Liver (tissue), 8 donors: ENCODE measurements at regions not wholly inside any gene's neighbourhood (a gene's known extent, or its start where the extent isn't known, plus 50 kb on each side); places are given as distances from the start of the nearest gene placed in this dataset.

Source experiments
- DNase-seq: peaks from one replicate; pipeline ENCODE4 v3.0.0-alpha.2; 2017; ENCODE audit warnings: low spot score
- H3K27ac ChIP-seq, 2 donors: one replicate each; pipeline ENCODE4 v1.7.0; 2013; ENCODE audit warnings: inconsistent platforms in 2 of 2, low read length in 2 of 2, control low read depth in 1 of 2, low read depth in 1 of 2, mild to moderate bottlenecking in 1 of 2
- H3K27me3 ChIP-seq, 4 donors: one replicate each; pipeline versions ENCODE4 v1.6.1 to v1.7.0; 2013; ENCODE audit warnings: low read length in 3 of 4, inconsistent platforms in 1 of 4, mild to moderate bottlenecking in 1 of 4, moderate library complexity in 1 of 4; ENCODE audit not compliant: control insufficient read depth in 4 of 4, insufficient read depth in 4 of 4
- H3K36me3 ChIP-seq, 4 donors: one replicate each; pipeline versions ENCODE4 v1.6.1 to v1.7.0; 2013; ENCODE audit warnings: low read length in 3 of 4, mild to moderate bottlenecking in 3 of 4, low read depth in 1 of 4, moderate library complexity in 1 of 4; ENCODE audit not compliant: control insufficient read depth in 4 of 4, insufficient read depth in 3 of 4
- H3K4me1 ChIP-seq, 4 donors: one replicate each; pipeline versions ENCODE4 v1.6.1 to v1.7.0; 2013; ENCODE audit warnings: low read length in 3 of 4, mild to moderate bottlenecking in 3 of 4, moderate library complexity in 1 of 4; ENCODE audit not compliant: control insufficient read depth in 4 of 4, insufficient read depth in 4 of 4
- H3K4me3 ChIP-seq, 3 donors: one replicate each; pipeline versions ENCODE4 v1.6.1 to v1.7.0; 2013; ENCODE audit warnings: low read length in 3 of 3, control low read depth in 1 of 3, low read depth in 1 of 3, mild to moderate bottlenecking in 1 of 3
- H3K9ac ChIP-seq, 2 donors: one replicate each; pipeline ENCODE4 v1.7.0; 2013; ENCODE audit warnings: low read length in 2 of 2, mild to moderate bottlenecking in 2 of 2, moderate library complexity in 2 of 2, control low read depth in 1 of 2, low read depth in 1 of 2
- H3K9me3 ChIP-seq, 4 donors: one replicate each; pipeline versions ENCODE4 v1.6.1 to v1.7.0; 2013; ENCODE audit warnings: low read length in 3 of 4; ENCODE audit not compliant: control insufficient read depth in 4 of 4
- EGR1 ChIP-seq, 2 donors: IDR thresholded peaks; 2 replicates each; pipeline ENCODE4 v1.6.1; 2016 to 2018; ENCODE audit warnings: antibody characterized with exemption in 2 of 2, low read depth in 2 of 2
- FOXA1 ChIP-seq: IDR thresholded peaks from 2 replicates; pipeline ENCODE4 v1.6.1; 2016; ENCODE audit warnings: antibody characterized with exemption
- FOXA2 ChIP-seq: IDR thresholded peaks from 2 replicates; pipeline ENCODE4 v1.6.1; 2016; ENCODE audit warnings: antibody characterized with exemption
- GABPA ChIP-seq, 2 donors: IDR thresholded peaks in 1 of 2; conservative IDR thresholded peaks in 1 of 2; 2 replicates each; pipeline ENCODE4 v1.6.1; 2016; ENCODE audit warnings: antibody characterized with exemption in 2 of 2, mild to moderate bottlenecking in 1 of 2, moderate library complexity in 1 of 2
- HNF4A ChIP-seq, 2 donors: conservative IDR thresholded peaks; 2 replicates each; pipeline ENCODE4 v1.6.1; 2016; ENCODE audit warnings: antibody characterized with exemption in 2 of 2, mild to moderate bottlenecking in 2 of 2
- HNF4G ChIP-seq: IDR thresholded peaks from 2 replicates; pipeline ENCODE4 v1.6.1; 2016; ENCODE audit warnings: antibody characterized with exemption
- JUND ChIP-seq, 2 donors: IDR thresholded peaks; 2 replicates each; pipeline ENCODE4 v1.6.1; 2016; ENCODE audit warnings: antibody characterized with exemption in 2 of 2
- MAX ChIP-seq: IDR thresholded peaks from 2 replicates; pipeline ENCODE4 v1.6.1; 2016; ENCODE audit warnings: antibody characterized with exemption
- NR2F2 ChIP-seq: IDR thresholded peaks from 2 replicates; pipeline ENCODE4 v1.6.1; 2016; ENCODE audit warnings: antibody characterized with exemption
- RXRA ChIP-seq, 2 donors: IDR thresholded peaks; 2 replicates each; pipeline ENCODE4 v1.6.1; 2017 to 2018; ENCODE audit warnings: antibody characterized with exemption in 2 of 2, mild to moderate bottlenecking in 1 of 2
- SP1 ChIP-seq: IDR thresholded peaks from 2 replicates; pipeline ENCODE4 v1.6.1; 2018; ENCODE audit warnings: antibody characterized with exemption, mild to moderate bottlenecking
- TAF1 ChIP-seq: conservative IDR thresholded peaks from 2 replicates; pipeline ENCODE4 v1.6.1; 2016; ENCODE audit warnings: antibody characterized with exemption, mild to moderate bottlenecking
- YY1 ChIP-seq: IDR thresholded peaks from 2 replicates; pipeline ENCODE4 v1.6.1; 2016; ENCODE audit warnings: antibody characterized with exemption, mild to moderate bottlenecking
- WGBS: extraction: QIAGEN DNeasy Blood & Tissue Kit; methylation state at CpG from one replicate; pipeline ENCODE4 v1.1.7; 2013; 5-methylcytosine and 5-hydroxymethylcytosine counted together
- TF ChIP-seq, protein P1 (sequence below): IDR thresholded peaks from 2 replicates; pipeline ENCODE4 v1.6.1; 2016; ENCODE audit warnings: antibody characterized with exemption
- TF ChIP-seq, protein P2 (sequence below): IDR thresholded peaks from 2 replicates; pipeline ENCODE4 v1.6.1; 2016; ENCODE audit warnings: antibody characterized with exemption, mild to moderate bottlenecking
- TF ChIP-seq, protein P3 (sequence below): fragments of 150-350 bp; IDR thresholded peaks from 2 replicates; pipeline ENCODE4 v1.5.1; 2017; ENCODE audit warnings: improper control_type of control experiment, low read depth, low read length; ENCODE audit not compliant: missing input control
- donor health status: healthy.
- donor health status: healthy.
- donor health status: healthy.
- donor health status: healthy.
- donor health status: healthy.

- 73% methylated on average over 2 of the region's 2 CpGs for WGBS
- H3K27ac ChIP-seq = no peak overlapping the region
Measured at GRCh38 chr16:64131423-64131822, 990.4 kb downstream of the CDH11 start.

DNA sequence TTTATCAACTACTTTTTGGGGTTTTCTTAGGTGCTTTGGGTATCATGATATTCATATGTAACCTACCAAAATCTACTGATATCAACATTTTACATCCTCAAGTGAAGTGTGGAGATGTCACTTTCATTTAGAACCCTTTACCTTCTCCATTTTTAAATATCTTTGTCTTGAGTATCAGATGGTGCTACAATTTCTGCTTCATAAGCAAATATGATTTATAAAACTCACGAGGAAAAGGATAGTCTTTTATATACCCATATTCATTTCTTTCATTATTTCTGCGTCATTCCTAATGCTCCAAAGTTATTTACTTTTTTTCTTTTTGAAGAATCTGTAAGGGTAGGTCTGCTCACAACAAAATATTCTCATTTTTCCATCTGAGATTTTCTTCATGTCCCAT, 991.7 kb downstream of the CDH11 start:
- Histone ChIP-seq H3K36me3 (no peaks in the 10 kb centered on the region), H3K4me3 (no peak overlapping the region), H3K27ac (no peak overlapping the region), H3K4me1 (no peaks in the 10 kb centered on the region), H3K9me3 (no peaks in the 10 kb centered on the region), H3K27me3 (no peaks in the 10 kb centered on the region), H3K9ac (no peak overlapping the region)
- no peak for DNase-seq
- 78% methylated on average over 2 of the region's 2 CpGs for WGBS
- no peak for TF ChIP-seq GABPA (IDR thresholded peaks at IDR 0.05 in 1 of 2, conservative IDR thresholded peaks at IDR 0.05 in 1 of 2)
- TF ChIP-seq, protein P1, sequence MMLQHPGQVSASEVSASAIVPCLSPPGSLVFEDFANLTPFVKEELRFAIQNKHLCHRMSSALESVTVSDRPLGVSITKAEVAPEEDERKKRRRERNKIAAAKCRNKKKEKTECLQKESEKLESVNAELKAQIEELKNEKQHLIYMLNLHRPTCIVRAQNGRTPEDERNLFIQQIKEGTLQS = no peak
- no peak for TF ChIP-seq MAX
- no peak for TF ChIP-seq RXRA (IDR thresholded peaks at IDR 0.05)
- TF ChIP-seq, protein P2, sequence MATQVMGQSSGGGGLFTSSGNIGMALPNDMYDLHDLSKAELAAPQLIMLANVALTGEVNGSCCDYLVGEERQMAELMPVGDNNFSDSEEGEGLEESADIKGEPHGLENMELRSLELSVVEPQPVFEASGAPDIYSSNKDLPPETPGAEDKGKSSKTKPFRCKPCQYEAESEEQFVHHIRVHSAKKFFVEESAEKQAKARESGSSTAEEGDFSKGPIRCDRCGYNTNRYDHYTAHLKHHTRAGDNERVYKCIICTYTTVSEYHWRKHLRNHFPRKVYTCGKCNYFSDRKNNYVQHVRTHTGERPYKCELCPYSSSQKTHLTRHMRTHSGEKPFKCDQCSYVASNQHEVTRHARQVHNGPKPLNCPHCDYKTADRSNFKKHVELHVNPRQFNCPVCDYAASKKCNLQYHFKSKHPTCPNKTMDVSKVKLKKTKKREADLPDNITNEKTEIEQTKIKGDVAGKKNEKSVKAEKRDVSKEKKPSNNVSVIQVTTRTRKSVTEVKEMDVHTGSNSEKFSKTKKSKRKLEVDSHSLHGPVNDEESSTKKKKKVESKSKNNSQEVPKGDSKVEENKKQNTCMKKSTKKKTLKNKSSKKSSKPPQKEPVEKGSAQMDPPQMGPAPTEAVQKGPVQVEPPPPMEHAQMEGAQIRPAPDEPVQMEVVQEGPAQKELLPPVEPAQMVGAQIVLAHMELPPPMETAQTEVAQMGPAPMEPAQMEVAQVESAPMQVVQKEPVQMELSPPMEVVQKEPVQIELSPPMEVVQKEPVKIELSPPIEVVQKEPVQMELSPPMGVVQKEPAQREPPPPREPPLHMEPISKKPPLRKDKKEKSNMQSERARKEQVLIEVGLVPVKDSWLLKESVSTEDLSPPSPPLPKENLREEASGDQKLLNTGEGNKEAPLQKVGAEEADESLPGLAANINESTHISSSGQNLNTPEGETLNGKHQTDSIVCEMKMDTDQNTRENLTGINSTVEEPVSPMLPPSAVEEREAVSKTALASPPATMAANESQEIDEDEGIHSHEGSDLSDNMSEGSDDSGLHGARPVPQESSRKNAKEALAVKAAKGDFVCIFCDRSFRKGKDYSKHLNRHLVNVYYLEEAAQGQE = no peak
- TF ChIP-seq NR2F2 = no peak
- no peak for TF ChIP-seq TAF1
- TF ChIP-seq HNF4A (conservative IDR thresholded peaks at IDR 0.05) = no peak
- no peak for TF ChIP-seq JUND (IDR thresholded peaks at IDR 0.05)
- TF ChIP-seq EGR1 (IDR thresholded peaks at IDR 0.05; ENCODE audit: low read depth in 2 of 2) = no peak
- no peak for TF ChIP-seq YY1

More at GRCh38 chr16:64131423-64131822, 990.4 kb downstream of the CDH11 start:
- Histone ChIP-seq H3K9me3 (no peaks in the 10 kb centered on the region), H3K36me3 (no peaks in the 10 kb centered on the region), H3K4me3 (no peak overlapping the region), H3K9ac (no peak overlapping the region), H3K4me1 (no peaks in the 10 kb centered on the region), H3K27me3 (no peaks in the 10 kb centered on the region)
- DNase-seq = no peak
- TF ChIP-seq, protein P1 = no peak
- TF ChIP-seq HNF4A (conservative IDR thresholded peaks at IDR 0.05) = no peak
- TF ChIP-seq RXRA (IDR thresholded peaks at IDR 0.05) = no peak
- TF ChIP-seq, protein P3, sequence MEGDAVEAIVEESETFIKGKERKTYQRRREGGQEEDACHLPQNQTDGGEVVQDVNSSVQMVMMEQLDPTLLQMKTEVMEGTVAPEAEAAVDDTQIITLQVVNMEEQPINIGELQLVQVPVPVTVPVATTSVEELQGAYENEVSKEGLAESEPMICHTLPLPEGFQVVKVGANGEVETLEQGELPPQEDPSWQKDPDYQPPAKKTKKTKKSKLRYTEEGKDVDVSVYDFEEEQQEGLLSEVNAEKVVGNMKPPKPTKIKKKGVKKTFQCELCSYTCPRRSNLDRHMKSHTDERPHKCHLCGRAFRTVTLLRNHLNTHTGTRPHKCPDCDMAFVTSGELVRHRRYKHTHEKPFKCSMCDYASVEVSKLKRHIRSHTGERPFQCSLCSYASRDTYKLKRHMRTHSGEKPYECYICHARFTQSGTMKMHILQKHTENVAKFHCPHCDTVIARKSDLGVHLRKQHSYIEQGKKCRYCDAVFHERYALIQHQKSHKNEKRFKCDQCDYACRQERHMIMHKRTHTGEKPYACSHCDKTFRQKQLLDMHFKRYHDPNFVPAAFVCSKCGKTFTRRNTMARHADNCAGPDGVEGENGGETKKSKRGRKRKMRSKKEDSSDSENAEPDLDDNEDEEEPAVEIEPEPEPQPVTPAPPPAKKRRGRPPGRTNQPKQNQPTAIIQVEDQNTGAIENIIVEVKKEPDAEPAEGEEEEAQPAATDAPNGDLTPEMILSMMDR = no peak
- no peak for TF ChIP-seq HNF4G
- TF ChIP-seq, protein P2 = no peak
- no peak for TF ChIP-seq FOXA2
- no peak for TF ChIP-seq NR2F2
- no peak for TF ChIP-seq MAX
- TF ChIP-seq SP1 = no peak
- no peak for TF ChIP-seq FOXA1
- TF ChIP-seq TAF1 = no peak
- no peak for TF ChIP-seq JUND (IDR thresholded peaks at IDR 0.05)
